Panc1 (cell line): ENCODE measurements at regions not wholly inside any gene's neighbourhood (a gene's known extent, or its start where the extent isn't known, plus 50 kb on each side); places are given as distances from the start of the nearest gene placed in this dataset.

Experiments
- ATAC-seq: fragments of 200-7000 bp; cut with Tn5 transposase; 2 replicates; pipeline ENCODE4 v1.9.1; 2020; ENCODE audit warnings: mild to moderate bottlenecking, moderate library complexity
- BruUV-seq: library from RNA; stranded (reverse); fragments of 400-500 nt; replicated peaks from 2 replicates; lab custom pipeline; 2021; lab: Mats Ljungman, UMichigan
- CTCF ChIA-PET: fragments of 300-600 bp; sonication (Branson Sonifier 250); formaldehyde crosslinking; loops from one replicate; lab custom pipeline; 2022; ENCODE audit warnings: antibody characterized with exemption; lab: Charles Lee
- POLR2A ChIA-PET: fragments of 300-600 bp; sonication (Branson Sonifier 250); formaldehyde crosslinking; loops from one replicate; lab custom pipeline; 2022; ENCODE audit warnings: antibody characterized with exemption; lab: Charles Lee
- DNase-seq: peaks from one replicate; pipeline ENCODE4 v3.0.0-alpha.2; 2010; ENCODE audit warnings: low read depth, low spot score
- H3K27ac ChIP-seq: 2 replicates; pipeline ENCODE4 v1.5.1; 2011; ENCODE audit warnings: mild to moderate bottlenecking, low read length, inconsistent platforms
- H3K27me3 ChIP-seq: fragments of 200-500 bp; sonication (Bioruptor generic); 2 replicates; pipeline ENCODE4 v1.6.0; 2014; ENCODE audit warnings: low read length, inconsistent platforms; ENCODE audit not compliant: control insufficient read depth, insufficient read depth
- H3K36me3 ChIP-seq: fragments of 200-500 bp; sonication (Bioruptor generic); 2 replicates; pipeline ENCODE4 v1.5.1; 2014; ENCODE audit warnings: inconsistent platforms, mild to moderate bottlenecking, low read length, moderate library complexity; ENCODE audit not compliant: control insufficient read depth, insufficient read depth
- H3K4me1 ChIP-seq: 2 replicates; pipeline ENCODE4 v1.5.1; 2011; ENCODE audit warnings: inconsistent platforms, mild to moderate bottlenecking, low read length, moderate library complexity; ENCODE audit not compliant: control insufficient read depth, insufficient read depth
- H3K4me3 ChIP-seq, 2 experiments: 2 replicates each; pipeline ENCODE4 v1.5.1; 2011 to 2012; ENCODE audit warnings: low read depth in 2 of 2, low read length in 2 of 2, mild to moderate bottlenecking in 2 of 2, inconsistent platforms in 1 of 2, moderate library complexity in 1 of 2
- H3K9me3 ChIP-seq: fragments of 200-500 bp; sonication (Bioruptor generic); 2 replicates; pipeline ENCODE4 v1.5.1; 2014; ENCODE audit warnings: low read depth, mild to moderate bottlenecking, inconsistent platforms, low read length, moderate library complexity; ENCODE audit not compliant: control insufficient read depth, insufficient read depth
- CTCF ChIP-seq: fragments of 450-650 bp; IDR thresholded peaks from 2 replicates; pipeline ENCODE4 v1.5.1; 2017; ENCODE audit warnings: mild to moderate bottlenecking
- POLR2AphosphoS5 ChIP-seq: IDR thresholded peaks from 2 replicates; pipeline ENCODE4 v1.6.1; 2012; ENCODE audit warnings: mild to moderate bottlenecking, low read depth, low read length, moderate library complexity
- REST ChIP-seq, 2 experiments: IDR thresholded peaks; 2 replicates each; pipeline ENCODE4 v1.6.1; 2011 to 2012; ENCODE audit warnings: low read depth in 2 of 2, control low read depth in 1 of 2, low read length in 1 of 2, mild to moderate bottlenecking in 1 of 2, moderate library complexity in 1 of 2; ENCODE audit not compliant: insufficient read depth in 1 of 2
- SIN3A ChIP-seq: IDR thresholded peaks from 2 replicates; pipeline ENCODE4 v1.6.1; 2012; ENCODE audit warnings: low read depth, mild to moderate bottlenecking, low read length, moderate library complexity, borderline replicate concordance; ENCODE audit not compliant: insufficient read depth
- TCF7L2 ChIP-seq: IDR thresholded peaks from 2 replicates; pipeline ENCODE4 v1.6.1; 2011; ENCODE audit warnings: mild to moderate bottlenecking, low read depth, low read length, inconsistent platforms
- in situ Hi-C: cut with HindIII; loops from 2 replicates; pipeline ENCODE4 v1.10.0; 2016; ENCODE audit warnings: low sequenced_read_pairs, low pct_unique_long_range_greater_than_20kb
- intact Hi-C: fragments of 100-400 bp; cut with micrococcal nuclease; formaldehyde crosslinking; loops from one replicate; pipeline ENCODE4 v1.10.0; 2022; ENCODE audit not compliant: unreplicated experiment

GRCh38 chr14:100383727-100384158 is 60.6 kb downstream of the SLC25A47 start:
- ATAC-seq: peak; percentile 82
- peak overlapping the region; percentile 93; the same call in 1 of the 2 replicates for H3K27ac ChIP-seq
- TF ChIP-seq CTCF (peak; percentile 91), SIN3A (no peak)
- H3K9me3 ChIP-seq: no peaks in the 10 kb centered on the region
- ChIA-PET CTCF (interaction anchor here (0.5 to 2.9 kb wide), 4 partner anchors 56 to 272 kb away, joined by 3 to 10 read pairs (median 8); no protein-coding TSS in a partner anchor), POLR2A (no interaction called here)
- peaks cover 42% of the 10 kb centered on the region for H3K4me1 ChIP-seq
- in situ Hi-C loops (no loop called here), intact Hi-C loops (loop anchor here (10.0 kb wide), 1 partner anchor 161 kb away; no protein-coding TSS in a partner anchor)
- BruUV-seq: no TSS peak
- no peak for DNase-seq
- no peak overlapping the region for H3K4me3 ChIP-seq
- no peaks in the 10 kb centered on the region for H3K36me3 ChIP-seq
- no peaks in the 10 kb centered on the region for H3K27me3 ChIP-seq

- ATAC-seq: peak; percentile 39; the same call in 1 of the 2 replicates
These were observed 61.1 kb downstream of the SLC25A47 start for GRCh38 chr14:100384277-100384676.

More at GRCh38 chr14:100384277-100384676, 61.1 kb downstream of the SLC25A47 start:
- peak overlapping the region; percentile 93 for H3K27ac ChIP-seq
- H3K36me3 ChIP-seq: no peaks in the 10 kb centered on the region
- no peak overlapping the region for H3K4me3 ChIP-seq
- intact Hi-C loops (loop anchor here (10.0 kb wide), 1 partner anchor 161 kb away; no protein-coding TSS in a partner anchor), in situ Hi-C loops (no loop called here)
- DNase-seq: no peak
- peaks cover 48% of the 10 kb centered on the region for H3K4me1 ChIP-seq
- TF ChIP-seq TCF7L2: no peak
- TF ChIP-seq REST (IDR thresholded peaks at IDR 0.05; ENCODE audit: insufficient read depth in 1 of 2, low read depth in 2 of 2, low read length in 1 of 2): no peak
- TF ChIP-seq SIN3A: no peak
- no peak for TF ChIP-seq POLR2AphosphoS5
- no peak for TF ChIP-seq CTCF
- no TSS peak for BruUV-seq
- H3K27me3 ChIP-seq: no peaks in the 10 kb centered on the region
- no peaks in the 10 kb centered on the region for H3K9me3 ChIP-seq
- ChIA-PET CTCF (interaction anchor here (0.6 to 2.9 kb wide), 7 partner anchors 11 to 905 kb away, joined by 3 to 10 read pairs (median 5); no protein-coding TSS in a partner anchor), POLR2A (no interaction called here)
